Memory B cell (primary cell): ENCODE measurements at regions not wholly inside any gene's neighbourhood (a gene's known extent, or its start where the extent isn't known, plus 50 kb on each side); places are given as distances from the start of the nearest gene placed in this dataset.

ENCODE experiments used
- ATAC-seq: fragments of 150-1000 bp; cut with Tn5 transposase; 2 replicates; pipeline ENCODE4 v1.10.0; 2021; ENCODE audit warnings: low read depth, mild to moderate bottlenecking, moderate library complexity
- DNase-seq, 2 donors: peaks; one replicate each; pipeline ENCODE4 v3.0.0; 2022; ENCODE audit warnings: low spot score in 2 of 2
- H3K27ac Mint-ChIP-seq: one replicate; pipeline ENCODE4 v1.8.0; 2022; ENCODE audit warnings: mild to moderate bottlenecking, moderate library complexity, mixed read lengths
- H3K27me3 Mint-ChIP-seq: one replicate; pipeline ENCODE4 v1.8.0; 2022; ENCODE audit warnings: mixed read lengths
- H3K36me3 Mint-ChIP-seq: one replicate; pipeline ENCODE4 v1.8.0; 2022; ENCODE audit warnings: mild to moderate bottlenecking, mixed read lengths
- H3K4me1 Mint-ChIP-seq: one replicate; pipeline ENCODE4 v1.8.0; 2022; ENCODE audit warnings: mixed read lengths
- H3K4me3 Mint-ChIP-seq: one replicate; pipeline ENCODE4 v1.8.0; 2022; ENCODE audit warnings: mild to moderate bottlenecking, moderate library complexity, mixed read lengths
- H3K9me3 Mint-ChIP-seq: one replicate; pipeline ENCODE4 v1.8.0; 2022; ENCODE audit warnings: mixed read lengths

GRCh38 chr14:104277416-104278213 is 139.2 kb downstream of the KIF26A start:
- Mint-ChIP-seq H3K4me3 (no peak overlapping the region), H3K27me3 (peaks cover 16% of the 10 kb centered on the region), H3K27ac (no peak overlapping the region), H3K4me1 (no peaks in the 10 kb centered on the region), H3K36me3 (no peaks in the 10 kb centered on the region), H3K9me3 (no peaks in the 10 kb centered on the region)
- ATAC-seq (no peak), DNase-seq (no peak)

GRCh38 chr14:104278214-104278534 is 139.8 kb downstream of the KIF26A start:
- ATAC-seq, result no peak
- no peak overlapping the region for H3K4me3 Mint-ChIP-seq

GRCh38 chr14:104280085-104280901 is 141.9 kb downstream of the KIF26A start:
- Mint-ChIP-seq H3K4me3 (no peak overlapping the region), H3K27ac (no peak overlapping the region), H3K36me3 (no peaks in the 10 kb centered on the region), H3K4me1 (no peaks in the 10 kb centered on the region), H3K9me3 (no peaks in the 10 kb centered on the region), H3K27me3 (peaks cover 10% of the 10 kb centered on the region)
- ATAC-seq (no peak), DNase-seq (no peak)

More at GRCh38 chr14:104278214-104278534, 139.8 kb downstream of the KIF26A start:
- Mint-ChIP-seq H3K36me3 (no peaks in the 10 kb centered on the region), H3K9me3 (no peaks in the 10 kb centered on the region), H3K4me1 (no peaks in the 10 kb centered on the region), H3K27me3 (peaks cover 16% of the 10 kb centered on the region), H3K27ac (no peak overlapping the region)
- no peak for DNase-seq

- ATAC-seq (no peak), DNase-seq (no peak)
- no peaks in the 10 kb centered on the region for H3K36me3 Mint-ChIP-seq
- no peaks in the 10 kb centered on the region for H3K4me1 Mint-ChIP-seq
- peaks cover 10% of the 10 kb centered on the region for H3K27me3 Mint-ChIP-seq
- no peak overlapping the region for H3K4me3 Mint-ChIP-seq
- H3K27ac Mint-ChIP-seq, result no peak overlapping the region
- H3K9me3 Mint-ChIP-seq, result no peaks in the 10 kb centered on the region
Measured at GRCh38 chr14:104280902-104281767, 142.7 kb downstream of the KIF26A start.

GRCh38 chr14:104281768-104282301 is 143.4 kb downstream of the KIF26A start:
- H3K27me3 Mint-ChIP-seq, result peaks cover 8% of the 10 kb centered on the region
- H3K4me3 Mint-ChIP-seq, result no peak overlapping the region
- H3K36me3 Mint-ChIP-seq, result no peaks in the 10 kb centered on the region
- no peaks in the 10 kb centered on the region for H3K9me3 Mint-ChIP-seq
- no peak for ATAC-seq
- no peak overlapping the region for H3K27ac Mint-ChIP-seq
- DNase-seq, result no peak
- H3K4me1 Mint-ChIP-seq, result no peaks in the 10 kb centered on the region

- no peak for DNase-seq
- Mint-ChIP-seq H3K36me3 (no peaks in the 10 kb centered on the region), H3K27ac (no peak overlapping the region), H3K27me3 (peaks cover 8% of the 10 kb centered on the region), H3K4me3 (no peak overlapping the region), H3K4me1 (no peaks in the 10 kb centered on the region), H3K9me3 (no peaks in the 10 kb centered on the region)
- no peak for ATAC-seq
Measured at GRCh38 chr14:104282332-104283196, 144.2 kb downstream of the KIF26A start.

GRCh38 chr14:104283197-104284106 is 145.1 kb downstream of the KIF26A start:
- DNase-seq (no peak), ATAC-seq (no peak)
- H3K36me3 Mint-ChIP-seq, result no peaks in the 10 kb centered on the region
- no peaks in the 10 kb centered on the region for H3K4me1 Mint-ChIP-seq
- H3K9me3 Mint-ChIP-seq, result peaks cover 1% of the 10 kb centered on the region
- H3K27me3 Mint-ChIP-seq, result peaks cover 7% of the 10 kb centered on the region
- H3K4me3 Mint-ChIP-seq, result no peak overlapping the region
- H3K27ac Mint-ChIP-seq, result no peak overlapping the region

- no peaks in the 10 kb centered on the region for H3K4me1 Mint-ChIP-seq
- no peak overlapping the region for H3K4me3 Mint-ChIP-seq
- no peak overlapping the region for H3K27ac Mint-ChIP-seq
- H3K36me3 Mint-ChIP-seq, result no peaks in the 10 kb centered on the region
- H3K27me3 Mint-ChIP-seq, result peaks cover 7% of the 10 kb centered on the region
- no peak for ATAC-seq
- DNase-seq, result no peak
- peaks cover 8% of the 10 kb centered on the region for H3K9me3 Mint-ChIP-seq
Measured at GRCh38 chr14:104284107-104284592, 145.8 kb downstream of the KIF26A start.

GRCh38 chr14:104284636-104285507 is 146.5 kb downstream of the KIF26A start:
- H3K4me1 Mint-ChIP-seq, result no peaks in the 10 kb centered on the region
- peaks cover 4% of the 10 kb centered on the region for H3K27me3 Mint-ChIP-seq
- H3K27ac Mint-ChIP-seq, result no peak overlapping the region
- no peaks in the 10 kb centered on the region for H3K36me3 Mint-ChIP-seq
- peaks cover 11% of the 10 kb centered on the region for H3K9me3 Mint-ChIP-seq
- no peak overlapping the region for H3K4me3 Mint-ChIP-seq
- no peak for ATAC-seq
- no peak for DNase-seq

GRCh38 chr14:104285508-104285840 is 147.1 kb downstream of the KIF26A start:
- DNase-seq (no peak), ATAC-seq (no peak)
- Mint-ChIP-seq H3K27ac (no peak overlapping the region), H3K9me3 (peaks cover 11% of the 10 kb centered on the region), H3K4me1 (no peaks in the 10 kb centered on the region), H3K4me3 (no peak overlapping the region), H3K36me3 (no peaks in the 10 kb centered on the region), H3K27me3 (no peaks in the 10 kb centered on the region)

- DNase-seq (no peak), ATAC-seq (no peak)
- H3K27me3 Mint-ChIP-seq, result no peaks in the 10 kb centered on the region
- no peak overlapping the region for H3K27ac Mint-ChIP-seq
- H3K4me1 Mint-ChIP-seq, result no peaks in the 10 kb centered on the region
- H3K4me3 Mint-ChIP-seq, result no peak overlapping the region
- no peaks in the 10 kb centered on the region for H3K36me3 Mint-ChIP-seq
- H3K9me3 Mint-ChIP-seq, result peaks cover 11% of the 10 kb centered on the region
Measured at GRCh38 chr14:104286086-104286485, 147.7 kb downstream of the KIF26A start.

GRCh38 chr14:104286496-104286895 is 148.1 kb downstream of the KIF26A start:
- H3K9me3 Mint-ChIP-seq, result peaks cover 11% of the 10 kb centered on the region
- no peak for ATAC-seq
- H3K27ac Mint-ChIP-seq, result no peak overlapping the region
- no peaks in the 10 kb centered on the region for H3K27me3 Mint-ChIP-seq
- H3K4me1 Mint-ChIP-seq, result no peaks in the 10 kb centered on the region
- no peak for DNase-seq
- no peak overlapping the region for H3K4me3 Mint-ChIP-seq
- H3K36me3 Mint-ChIP-seq, result no peaks in the 10 kb centered on the region
